ENCODE measurements at regions not wholly inside any gene's neighbourhood (a gene's known extent, or its start where the extent isn't known, plus 50 kb on each side); places are given as distances from the start of the nearest gene placed in this dataset.

DNA sequence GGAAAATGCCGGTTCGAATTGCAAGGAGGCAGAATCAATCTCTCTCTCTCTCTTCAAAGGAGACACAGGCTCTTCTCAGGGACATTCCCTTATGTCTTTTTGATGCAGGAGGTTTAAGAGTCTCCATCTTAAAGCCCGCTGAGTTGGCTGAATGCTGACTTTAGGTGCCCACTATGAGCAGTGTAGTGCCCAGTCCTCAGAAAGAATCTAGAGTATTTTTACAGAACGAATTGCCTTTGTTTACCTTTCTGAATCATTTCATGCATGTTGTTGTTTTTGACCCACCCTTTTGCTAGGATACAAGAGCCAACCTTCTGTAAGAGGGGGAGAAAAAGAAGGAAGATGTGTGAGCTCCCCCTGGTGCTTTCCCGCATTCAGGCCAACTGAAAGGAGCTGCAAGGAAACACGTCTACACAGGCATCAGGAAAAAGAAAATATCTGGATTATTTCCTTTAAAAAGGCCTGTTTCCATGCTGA is 193.5 kb upstream of the TCF4 start:
- TF ChIP-seq POLR2A (IDR thresholded peaks at IDR 0.05): no peak
- TF ChIP-seq, protein P1, sequence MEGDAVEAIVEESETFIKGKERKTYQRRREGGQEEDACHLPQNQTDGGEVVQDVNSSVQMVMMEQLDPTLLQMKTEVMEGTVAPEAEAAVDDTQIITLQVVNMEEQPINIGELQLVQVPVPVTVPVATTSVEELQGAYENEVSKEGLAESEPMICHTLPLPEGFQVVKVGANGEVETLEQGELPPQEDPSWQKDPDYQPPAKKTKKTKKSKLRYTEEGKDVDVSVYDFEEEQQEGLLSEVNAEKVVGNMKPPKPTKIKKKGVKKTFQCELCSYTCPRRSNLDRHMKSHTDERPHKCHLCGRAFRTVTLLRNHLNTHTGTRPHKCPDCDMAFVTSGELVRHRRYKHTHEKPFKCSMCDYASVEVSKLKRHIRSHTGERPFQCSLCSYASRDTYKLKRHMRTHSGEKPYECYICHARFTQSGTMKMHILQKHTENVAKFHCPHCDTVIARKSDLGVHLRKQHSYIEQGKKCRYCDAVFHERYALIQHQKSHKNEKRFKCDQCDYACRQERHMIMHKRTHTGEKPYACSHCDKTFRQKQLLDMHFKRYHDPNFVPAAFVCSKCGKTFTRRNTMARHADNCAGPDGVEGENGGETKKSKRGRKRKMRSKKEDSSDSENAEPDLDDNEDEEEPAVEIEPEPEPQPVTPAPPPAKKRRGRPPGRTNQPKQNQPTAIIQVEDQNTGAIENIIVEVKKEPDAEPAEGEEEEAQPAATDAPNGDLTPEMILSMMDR (IDR thresholded peaks at IDR 0.05): peak; percentile 63 to 74 (median 70)
